ENCODE measurements at regions not wholly inside any gene's neighbourhood (a gene's known extent, or its start where the extent isn't known, plus 50 kb on each side); places are given as distances from the start of the nearest gene placed in this dataset.

DNA sequence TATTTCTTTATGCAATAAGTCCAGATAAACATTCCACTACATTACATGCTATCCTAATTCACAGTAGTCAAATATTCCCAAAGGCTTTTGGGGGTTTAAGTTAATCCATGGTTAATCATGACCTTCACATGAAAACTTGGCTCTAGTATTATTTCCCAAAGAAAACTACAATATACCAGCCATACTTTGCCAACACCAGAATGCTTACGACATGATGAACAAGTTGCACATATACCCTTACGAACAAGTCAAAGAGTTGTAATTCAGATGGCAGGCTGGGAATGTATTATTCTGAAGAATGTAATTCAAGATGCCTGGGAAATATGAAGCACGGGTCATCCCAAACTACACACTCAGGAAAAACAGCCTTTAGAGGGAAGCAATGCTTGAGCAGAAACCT lies 499.6 kb downstream of the PPARGC1A start:
- H3K4me1 ChIP-seq (ENCODE audit: insufficient read depth, low read length), result no peaks in the 10 kb centered on the region
- no peak overlapping the region for H3K56ac ChIP-seq (ENCODE audit: insufficient read length, low read depth, low read length)
- no peak overlapping the region for H3K4me3 Mint-ChIP-seq
- no peak overlapping the region for H4K5ac ChIP-seq (ENCODE audit: insufficient read length, low read depth, low read length)
- no peak overlapping the region for H2BK5ac ChIP-seq (ENCODE audit: insufficient read length, low read length)
- peaks cover 4 to 12% of the 10 kb centered on the region in 2 experiments; a peak in 3 of 5 replicates for H3K9me3 Mint-ChIP-seq
- H3K27me3 ChIP-seq (ENCODE audit: insufficient read depth, low read length), result no peaks in the 10 kb centered on the region
- H3K9me3 ChIP-seq (ENCODE audit: control insufficient read depth, low read depth, low read length), result no peaks in the 10 kb centered on the region
- no peak overlapping the region for H3K27ac ChIP-seq (ENCODE audit: insufficient read length, low read depth, low read length)
- H4K8ac ChIP-seq (replicated peaks; ENCODE audit: insufficient read length, low read depth, low read length), result no peak overlapping the region
- H2BK12ac ChIP-seq (ENCODE audit: insufficient read length, low read depth, low read length), result no peak overlapping the region
- H3K23ac ChIP-seq (ENCODE audit: insufficient read length, low read depth, low read length), result no peak overlapping the region
- H3K79me2 ChIP-seq (ENCODE audit: insufficient read depth, low read length), result no peaks in the 10 kb centered on the region
- TF ChIP-seq, protein P1, sequence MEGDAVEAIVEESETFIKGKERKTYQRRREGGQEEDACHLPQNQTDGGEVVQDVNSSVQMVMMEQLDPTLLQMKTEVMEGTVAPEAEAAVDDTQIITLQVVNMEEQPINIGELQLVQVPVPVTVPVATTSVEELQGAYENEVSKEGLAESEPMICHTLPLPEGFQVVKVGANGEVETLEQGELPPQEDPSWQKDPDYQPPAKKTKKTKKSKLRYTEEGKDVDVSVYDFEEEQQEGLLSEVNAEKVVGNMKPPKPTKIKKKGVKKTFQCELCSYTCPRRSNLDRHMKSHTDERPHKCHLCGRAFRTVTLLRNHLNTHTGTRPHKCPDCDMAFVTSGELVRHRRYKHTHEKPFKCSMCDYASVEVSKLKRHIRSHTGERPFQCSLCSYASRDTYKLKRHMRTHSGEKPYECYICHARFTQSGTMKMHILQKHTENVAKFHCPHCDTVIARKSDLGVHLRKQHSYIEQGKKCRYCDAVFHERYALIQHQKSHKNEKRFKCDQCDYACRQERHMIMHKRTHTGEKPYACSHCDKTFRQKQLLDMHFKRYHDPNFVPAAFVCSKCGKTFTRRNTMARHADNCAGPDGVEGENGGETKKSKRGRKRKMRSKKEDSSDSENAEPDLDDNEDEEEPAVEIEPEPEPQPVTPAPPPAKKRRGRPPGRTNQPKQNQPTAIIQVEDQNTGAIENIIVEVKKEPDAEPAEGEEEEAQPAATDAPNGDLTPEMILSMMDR (conservative IDR thresholded peaks at IDR 0.05), result no peak
- no peaks in the 10 kb centered on the region for H3K27me3 Mint-ChIP-seq (ENCODE audit: low read depth)
- no peak overlapping the region for H2BK20ac ChIP-seq (ENCODE audit: low read depth, low read length, poor library complexity, severe bottlenecking)
- no peak overlapping the region for H2BK120ac ChIP-seq (ENCODE audit: low read depth, low read length, poor library complexity, severe bottlenecking)
- no peaks in the 10 kb centered on the region for H4K20me1 ChIP-seq (ENCODE audit: control insufficient read depth, insufficient read depth, insufficient read length)
- H2BK15ac ChIP-seq (ENCODE audit: low read depth, low read length), result no peak overlapping the region
- H3K27ac Mint-ChIP-seq, result no peak overlapping the region
- H2AFZ ChIP-seq (ENCODE audit: low read length), result no peak overlapping the region
- DNase-seq, result no peak
- no peaks in the 10 kb centered on the region for H3K4me1 Mint-ChIP-seq
- no peak overlapping the region for H4K91ac ChIP-seq (ENCODE audit: insufficient read length, low read depth, low read length)
- no peak overlapping the region for H2AK5ac ChIP-seq (ENCODE audit: insufficient read length, low read length)
- H3K14ac ChIP-seq (ENCODE audit: insufficient read depth, low read length), result no peak overlapping the region
- peaks cover 4 to 7% (median 6%) of the 10 kb centered on the region in 3 experiments; a peak in 5 of 7 replicates for H3K36me3 Mint-ChIP-seq (ENCODE audit: insufficient read depth in 1 of 3, low read depth in 3 of 3)
- no peaks in the 10 kb centered on the region for H3K79me1 ChIP-seq (ENCODE audit: insufficient read depth, low read depth, low read length, poor library complexity, severe bottlenecking)
- H3K4me2 ChIP-seq (ENCODE audit: insufficient read depth, insufficient read length, low read length), result no peak overlapping the region
- no peak overlapping the region for H3K9ac ChIP-seq (ENCODE audit: extremely low read depth, insufficient read length, low read length)
- no peak overlapping the region for H3K4ac ChIP-seq (ENCODE audit: low read depth, low read length)
- WGBS (ENCODE audit: extremely low coverage, insufficient read length, low lambda C conversion rate), result no CpG with 5 or more reads among the region's 3 CpGs
- no peaks in the 10 kb centered on the region for H3K23me2 ChIP-seq (ENCODE audit: insufficient read length, low read depth, low read length, poor library complexity, severe bottlenecking)
- H3K18ac ChIP-seq (ENCODE audit: insufficient read length, low read depth, low read length), result no peak overlapping the region
- H3T11ph ChIP-seq (ENCODE audit: low read length), result no peak overlapping the region
